ENCODE measurements at regions not wholly inside any gene's neighbourhood (a gene's known extent, or its start where the extent isn't known, plus 50 kb on each side); places are given as distances from the start of the nearest gene placed in this dataset.

DNA sequence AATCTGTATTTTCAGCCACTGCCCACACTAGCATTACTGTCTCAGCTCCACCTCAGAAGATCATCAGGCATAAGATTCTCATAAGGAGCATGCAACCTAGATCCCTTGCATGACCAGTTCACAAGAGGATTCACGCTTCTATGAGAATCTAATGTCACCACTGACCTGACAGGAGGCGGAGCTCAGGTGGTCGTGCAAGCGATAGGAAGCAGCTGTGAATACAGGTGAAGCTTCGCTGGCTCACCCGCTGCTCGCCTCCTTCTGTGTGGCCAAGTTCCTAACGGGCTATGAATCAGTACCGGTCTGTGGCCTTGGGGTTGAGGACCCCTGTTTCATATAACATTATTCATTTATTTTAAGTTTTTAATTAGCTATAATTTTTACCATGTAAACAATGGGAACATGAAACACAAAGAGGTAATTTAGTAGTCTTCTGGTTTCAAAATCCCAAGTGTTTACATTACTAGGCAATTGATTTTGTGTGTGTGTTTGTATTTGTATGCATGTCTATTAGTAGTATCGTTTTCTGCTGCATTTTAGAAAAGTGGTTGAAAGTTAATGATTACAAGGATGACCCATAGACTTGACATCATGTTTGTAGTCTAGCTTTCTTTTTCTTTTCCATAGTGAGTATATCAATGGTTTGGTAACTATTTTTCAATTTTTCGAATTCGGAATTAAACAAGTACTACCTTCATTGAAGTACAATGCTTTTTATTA is 159.4 kb downstream of the TENT4A start:
- DNase-seq: no peak

DNA sequence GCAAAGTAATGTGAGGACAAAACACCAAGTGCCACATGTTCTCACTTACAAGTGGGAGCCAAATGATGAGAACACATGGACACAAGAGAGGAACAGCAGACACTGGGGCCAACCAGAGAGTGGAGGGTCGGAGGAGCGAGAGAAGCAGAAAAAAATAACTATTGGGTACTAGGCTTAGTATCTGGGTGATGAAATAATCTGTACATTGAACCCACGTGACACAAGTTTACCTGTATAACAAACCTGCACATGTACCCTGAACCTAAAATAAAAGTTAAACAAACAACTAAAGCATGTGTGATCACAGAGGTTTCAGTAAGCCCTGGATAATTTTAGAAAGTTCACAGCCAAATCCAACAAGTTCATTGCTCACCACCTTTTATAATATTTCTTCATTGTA is 160.1 kb downstream of the TENT4A start:
- no peak for DNase-seq

DNA sequence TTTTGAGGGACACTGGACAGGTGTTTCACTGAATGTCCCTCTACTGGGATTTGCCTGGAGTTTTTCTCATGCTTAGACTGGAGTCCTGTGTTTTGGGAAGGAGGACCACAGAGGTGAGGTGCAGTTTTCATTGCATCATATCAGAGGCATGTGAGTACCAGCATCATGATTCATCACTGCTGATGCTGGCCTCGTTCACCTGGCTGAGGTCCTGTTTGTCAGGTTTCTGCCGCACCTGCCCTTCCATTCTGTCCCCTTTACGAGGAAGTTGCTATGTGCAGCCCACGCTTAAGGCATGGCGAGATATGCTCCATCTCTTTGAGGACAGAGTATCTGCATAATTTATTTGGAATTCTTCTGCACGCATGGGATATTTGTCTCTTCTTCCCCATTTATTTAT is 162.1 kb downstream of the TENT4A start:
- DNase-seq: no peak

GRCh38 chr5:6877986-6878828 is 165.0 kb downstream of the TENT4A start:
- no peak for DNase-seq

GRCh38 chr5:6885581-6885980 is 172.3 kb downstream of the TENT4A start:
- no peak for DNase-seq

GRCh38 chr5:6886866-6887265 is 173.6 kb downstream of the TENT4A start:
- no peak for DNase-seq

DNA sequence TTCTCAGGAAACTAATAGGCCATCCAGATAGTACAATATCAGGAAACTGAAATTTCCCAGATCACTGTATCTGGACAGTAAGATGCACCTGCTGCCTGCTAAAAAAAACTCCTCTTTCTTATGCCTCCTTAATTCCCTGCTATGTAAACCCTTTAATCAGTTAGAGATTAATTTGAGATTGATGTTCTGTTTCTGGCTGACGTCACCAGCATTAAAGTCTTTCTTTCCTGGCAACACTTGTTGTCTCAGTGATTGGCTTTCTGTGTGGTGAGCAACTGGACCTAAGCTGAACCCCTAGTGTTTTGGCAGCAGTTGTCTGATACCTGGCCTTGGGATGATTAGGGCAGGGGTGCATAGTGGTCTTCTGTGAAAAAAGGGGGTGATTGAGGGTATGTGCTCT is 175.8 kb downstream of the TENT4A start:
- DNase-seq: no peak

GRCh38 chr5:6899221-6899620 is 186.0 kb downstream of the TENT4A start:
- no peak for DNase-seq

DNA sequence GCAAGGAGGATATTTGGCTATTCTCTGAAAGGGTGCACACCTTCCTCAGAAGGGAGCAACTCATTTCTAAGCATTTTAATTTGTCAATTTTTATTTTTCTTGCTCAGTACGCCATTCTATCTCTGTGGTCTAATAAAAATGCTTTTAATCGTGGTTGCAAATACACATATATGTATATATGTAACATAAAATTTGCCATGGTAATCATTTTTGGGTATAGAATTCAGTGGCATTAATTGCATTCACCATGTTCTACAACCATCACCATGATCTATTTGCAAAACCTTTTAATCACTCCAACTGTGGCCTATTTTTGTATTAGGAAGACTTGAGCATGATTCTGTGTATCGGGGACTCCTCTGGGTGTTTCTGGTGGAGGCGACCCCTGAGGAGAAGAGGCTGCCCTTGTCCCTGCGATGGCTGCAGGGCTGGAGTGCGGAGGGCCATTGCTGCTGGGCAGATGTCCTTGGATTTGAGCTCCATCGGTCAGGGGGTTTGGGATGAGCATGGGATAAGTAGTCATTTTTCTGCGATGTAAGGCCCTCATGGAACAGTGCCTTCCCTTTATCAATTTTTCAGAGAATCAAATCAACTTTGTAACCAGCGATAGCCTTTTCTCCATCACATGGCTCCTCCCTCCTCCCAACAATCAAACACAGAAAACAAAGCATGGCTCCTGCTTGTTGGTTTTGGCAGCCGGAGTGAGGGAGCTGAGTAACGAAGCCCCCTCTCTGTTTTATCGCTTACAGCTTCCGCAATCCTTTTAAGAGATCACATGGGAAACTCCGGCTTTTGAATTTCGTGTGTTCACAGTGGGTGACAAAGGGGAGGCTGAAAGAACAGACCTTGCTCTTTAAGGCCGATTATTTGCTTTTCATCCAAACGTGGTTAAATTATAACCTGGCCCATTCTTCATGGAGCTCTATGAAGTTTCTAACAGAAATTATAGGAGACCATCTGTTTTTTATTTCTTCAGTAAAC is 187.3 kb downstream of the TENT4A start:
- peak; percentile 16 for DNase-seq

DNA sequence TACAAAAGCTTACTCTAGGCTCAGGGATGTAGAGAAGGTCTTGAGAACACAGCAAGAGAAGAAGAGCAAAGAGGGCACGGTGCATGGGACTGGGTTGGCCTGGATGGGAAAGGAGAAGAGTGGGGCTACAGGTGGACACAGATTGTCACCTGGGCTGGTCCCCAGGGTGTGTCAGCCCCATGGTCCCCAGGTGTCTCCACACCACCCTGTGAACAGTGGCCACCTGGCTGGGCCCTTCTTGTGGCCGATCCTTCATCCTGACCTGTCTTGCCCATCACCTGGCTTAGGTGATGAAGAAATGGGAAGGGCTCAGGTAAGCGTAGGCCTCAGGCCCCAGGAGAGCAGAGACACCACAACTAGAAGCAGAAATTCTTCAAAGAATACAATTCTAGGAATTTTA is 188.9 kb downstream of the TENT4A start:
- DNase-seq: no peak

DNA sequence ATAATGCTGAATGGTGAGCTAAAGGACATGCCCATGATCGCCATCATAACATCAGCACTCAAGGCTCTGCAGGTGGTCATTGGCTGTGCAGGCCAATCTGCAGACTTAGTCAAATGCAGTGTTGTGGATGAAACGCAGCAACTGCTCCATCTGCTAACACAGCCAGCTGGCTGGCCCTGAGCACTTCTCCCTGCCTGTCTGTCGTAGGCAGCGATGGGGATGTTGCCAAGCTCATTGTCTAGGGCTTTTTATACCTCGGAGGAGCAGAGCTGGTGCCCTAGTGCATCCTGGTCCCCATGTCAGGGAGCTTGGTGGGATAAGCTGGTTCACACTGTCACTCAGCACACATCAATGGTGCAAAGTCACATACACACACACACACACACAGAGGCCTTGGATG is 189.4 kb downstream of the TENT4A start:
- DNase-seq: no peak

- no peak for DNase-seq
Observed at GRCh38 chr5:6903934-6904333, 190.7 kb downstream of the TENT4A start.

- DNase-seq: no peak
Observed at GRCh38 chr5:6904860-6905259, 191.6 kb downstream of the TENT4A start.

DNA sequence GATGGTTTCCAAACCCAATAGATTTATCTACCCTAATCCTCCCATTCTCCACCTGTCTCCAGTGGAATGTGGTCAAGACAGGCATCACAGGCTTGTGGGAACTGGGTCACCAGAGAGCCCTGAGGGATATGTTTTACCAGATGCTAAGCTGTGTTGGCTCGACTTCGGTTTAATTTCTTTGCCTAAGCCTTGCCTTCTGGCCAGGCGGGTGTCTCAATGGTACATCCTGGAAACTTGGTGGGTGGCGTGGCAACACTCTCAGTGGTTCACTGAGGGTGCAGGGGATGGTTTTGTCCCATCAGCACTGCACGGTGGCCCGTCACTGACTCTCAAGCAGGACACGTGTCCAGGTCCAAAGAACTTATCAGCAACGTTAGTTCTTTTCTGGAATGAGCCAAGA is 192.2 kb downstream of the TENT4A start:
- DNase-seq: no peak

DNA sequence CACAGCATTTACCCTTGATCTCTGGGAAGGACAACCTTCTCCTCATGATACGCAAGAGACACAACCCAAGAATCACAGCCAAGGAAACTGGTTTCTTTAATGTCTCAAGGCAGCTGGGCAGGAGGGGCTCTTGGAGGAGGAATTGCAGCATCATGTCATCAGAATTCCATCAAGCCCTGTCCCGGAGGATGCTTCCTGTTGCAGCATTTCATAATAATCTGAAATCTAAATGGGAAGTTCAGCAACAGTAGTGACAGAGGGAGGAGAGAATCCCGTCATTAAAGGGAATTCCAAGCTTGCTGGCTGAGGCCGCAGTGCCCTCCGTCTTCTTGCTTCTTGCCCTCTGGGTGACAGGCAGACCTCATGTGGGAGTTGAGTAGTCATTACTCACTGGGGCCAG is 192.7 kb downstream of the TENT4A start:
- no peak for DNase-seq

DNA sequence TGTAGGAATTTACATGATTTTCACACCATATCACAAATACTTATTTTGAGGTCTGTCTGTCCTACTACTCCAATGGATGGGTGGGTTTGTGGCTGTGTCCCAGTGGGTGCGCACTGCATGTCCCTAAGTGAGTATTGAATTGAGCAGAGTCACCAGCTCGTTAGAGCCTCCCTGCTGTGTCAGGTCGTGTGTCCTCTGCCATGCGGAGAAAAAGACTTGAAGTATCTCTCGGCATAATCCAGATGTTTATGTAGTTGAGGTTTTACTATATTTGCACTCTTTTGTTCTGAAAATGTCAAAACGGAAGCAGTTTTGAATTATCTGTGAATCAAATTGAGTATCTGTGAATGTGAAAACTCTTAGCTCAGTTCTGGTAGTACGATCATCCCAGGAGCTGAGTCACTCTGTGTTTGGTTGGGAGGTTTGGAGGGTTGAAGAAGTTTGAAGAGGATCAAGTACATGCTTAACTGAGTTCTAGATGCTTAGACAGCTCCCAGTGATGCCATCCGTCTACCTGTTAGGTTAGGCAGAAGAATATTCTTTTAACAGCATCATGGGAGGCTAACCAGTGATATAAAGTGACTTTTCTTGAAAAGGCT is 194.2 kb downstream of the TENT4A start:
- DNase-seq: no peak

- DNase-seq: no peak
Observed at GRCh38 chr5:6909901-6910300, 196.7 kb downstream of the TENT4A start.

DNA sequence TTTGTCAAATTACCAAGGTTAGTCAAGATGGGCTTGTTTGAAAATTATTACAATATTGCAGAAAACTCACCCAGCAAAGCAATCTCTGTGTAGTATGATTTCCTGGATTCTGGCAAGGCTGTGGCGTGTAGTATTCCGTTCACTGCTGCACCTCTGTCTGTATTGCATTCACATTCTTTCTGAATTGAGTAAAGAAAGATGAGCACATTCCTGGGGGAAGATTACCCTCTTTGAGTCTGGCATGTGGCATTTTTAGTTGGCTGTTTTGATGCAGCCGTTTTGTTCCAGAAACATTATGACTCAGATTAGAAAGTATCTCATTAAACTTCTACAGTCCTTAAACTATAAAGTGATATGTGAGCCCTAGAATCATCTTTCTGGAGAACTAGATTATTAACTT is 197.7 kb downstream of the TENT4A start:
- no peak for DNase-seq

DNA sequence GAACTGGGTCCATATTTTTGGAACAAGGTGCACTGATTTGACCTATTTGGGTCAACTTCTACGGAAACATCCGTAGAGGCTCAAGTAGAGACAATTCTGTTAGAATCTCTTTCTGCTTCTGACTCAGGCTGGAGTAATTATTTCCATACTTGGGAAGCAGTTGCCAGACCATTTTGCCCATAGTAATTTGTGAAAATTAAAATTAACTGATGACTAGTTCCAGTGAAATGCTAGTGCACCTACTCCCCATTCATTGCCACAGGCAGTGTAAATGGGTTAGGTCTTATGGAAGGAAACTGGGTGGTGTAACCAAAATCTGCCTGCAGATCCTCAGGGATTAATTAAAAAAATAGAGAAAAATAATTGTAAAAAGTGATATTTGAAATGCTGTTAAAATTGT is 201.1 kb downstream of the TENT4A start:
- DNase-seq: no peak

DNA sequence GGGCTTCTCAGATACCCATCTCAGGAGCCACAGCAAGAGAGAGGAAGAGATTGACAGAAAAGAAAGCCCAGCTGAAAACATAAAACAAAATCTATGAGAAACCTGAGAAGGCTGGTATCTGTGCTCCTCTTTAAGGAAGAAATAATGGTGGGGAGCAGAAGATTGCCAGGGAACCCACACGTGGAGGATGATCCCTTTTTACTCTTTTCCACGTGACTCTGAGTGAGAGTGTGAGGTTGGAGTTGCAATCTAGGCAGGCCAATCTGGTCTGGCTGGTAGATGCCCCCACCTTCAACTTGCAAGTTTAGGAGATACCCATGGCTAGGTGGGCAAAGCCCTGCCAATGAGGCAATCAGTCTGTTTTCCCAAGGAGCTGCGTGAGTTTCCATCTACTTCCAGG is 202.3 kb downstream of the TENT4A start:
- no peak for DNase-seq

DNA sequence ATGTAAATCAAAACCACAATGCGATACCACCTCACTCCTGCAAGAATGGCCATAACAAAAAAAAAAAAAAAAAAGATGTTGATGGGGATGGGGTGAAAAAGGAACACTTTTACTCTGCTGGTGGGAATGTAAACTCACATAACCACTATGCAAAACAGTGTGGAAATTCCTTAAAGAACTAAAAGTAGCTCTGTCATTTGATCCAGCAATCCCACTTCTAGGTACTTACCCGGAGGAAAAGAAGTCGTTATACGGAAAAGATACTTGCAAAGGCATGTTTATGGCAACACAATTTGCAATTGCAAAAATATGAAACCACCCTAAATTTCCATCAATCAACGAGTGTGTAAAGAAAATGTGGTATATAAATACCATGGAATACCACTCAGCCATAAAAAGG is 205.0 kb downstream of the TENT4A start:
- no peak for DNase-seq

GRCh38 chr5:6920628-6921256 is 207.5 kb downstream of the TENT4A start:
- DNase-seq: no peak

Data from NCI-H2227 treated with DMSO at 0.1 percent for 48 hours (cell line).